ENCODE measurements at regions not wholly inside any gene's neighbourhood (a gene's known extent, or its start where the extent isn't known, plus 50 kb on each side); places are given as distances from the start of the nearest gene placed in this dataset.

GRCh38 chr15:29573197-29573838 is 248.9 kb downstream of the TJP1 start:
- TF ChIP-seq CTCF (conservative IDR thresholded peaks at IDR 0.05 in 1 of 2, IDR thresholded peaks at IDR 0.05 in 1 of 2; ENCODE audit: low read depth in 1 of 2, low read length in 2 of 2) (no peak), EZH2 (IDR thresholded peaks at IDR 0.05; ENCODE audit: low read length, missing control alignments) (no peak)

Measured in fibroblast of lung (primary cell).